Muscle layer of duodenum (tissue), 2 donors: ENCODE measurements at regions not wholly inside any gene's neighbourhood (a gene's known extent, or its start where the extent isn't known, plus 50 kb on each side); places are given as distances from the start of the nearest gene placed in this dataset.

Experiments used
- H3K27ac ChIP-seq: one replicate; pipeline ENCODE4 v1.7.0; 2013; ENCODE audit warnings: mild to moderate bottlenecking, low read length
- H3K27me3 ChIP-seq: one replicate; pipeline ENCODE4 v1.7.0; 2013; ENCODE audit warnings: low read depth, mild to moderate bottlenecking, control low read depth, low read length
- H3K36me3 ChIP-seq, 2 donors: one replicate each; pipeline ENCODE4 v1.7.0; 2013; ENCODE audit warnings: low read length in 2 of 2, control low read depth in 1 of 2, mild to moderate bottlenecking in 1 of 2; ENCODE audit not compliant: insufficient read depth in 2 of 2, control insufficient read depth in 1 of 2
- H3K4me1 ChIP-seq, 2 donors: one replicate each; pipeline ENCODE4 v1.7.0; 2013; ENCODE audit warnings: low read length in 2 of 2, mild to moderate bottlenecking in 2 of 2, control low read depth in 1 of 2, moderate library complexity in 1 of 2; ENCODE audit not compliant: insufficient read depth in 2 of 2, control insufficient read depth in 1 of 2
- H3K4me3 ChIP-seq, 2 donors: one replicate each; pipeline ENCODE4 v1.7.0; 2013; ENCODE audit warnings: low read length in 2 of 2, low read depth in 1 of 2, mild to moderate bottlenecking in 1 of 2
- H3K9me3 ChIP-seq, 2 donors: one replicate each; pipeline ENCODE4 v1.7.0; 2013; ENCODE audit warnings: low read length in 2 of 2, control low read depth in 1 of 2, mild to moderate bottlenecking in 1 of 2; ENCODE audit not compliant: control insufficient read depth in 1 of 2
- donor health status: healthy.

- Histone ChIP-seq H3K36me3 (no peaks in the 10 kb centered on the region), H3K27me3 (no peaks in the 10 kb centered on the region), H3K9me3 (no peaks in the 10 kb centered on the region), H3K4me3 (no peak overlapping the region), H3K4me1 (no peaks in the 10 kb centered on the region), H3K27ac (no peak overlapping the region)
These were observed 92.8 kb upstream of the CHRM3 start for GRCh38 chr1:239293350-239294110.

DNA sequence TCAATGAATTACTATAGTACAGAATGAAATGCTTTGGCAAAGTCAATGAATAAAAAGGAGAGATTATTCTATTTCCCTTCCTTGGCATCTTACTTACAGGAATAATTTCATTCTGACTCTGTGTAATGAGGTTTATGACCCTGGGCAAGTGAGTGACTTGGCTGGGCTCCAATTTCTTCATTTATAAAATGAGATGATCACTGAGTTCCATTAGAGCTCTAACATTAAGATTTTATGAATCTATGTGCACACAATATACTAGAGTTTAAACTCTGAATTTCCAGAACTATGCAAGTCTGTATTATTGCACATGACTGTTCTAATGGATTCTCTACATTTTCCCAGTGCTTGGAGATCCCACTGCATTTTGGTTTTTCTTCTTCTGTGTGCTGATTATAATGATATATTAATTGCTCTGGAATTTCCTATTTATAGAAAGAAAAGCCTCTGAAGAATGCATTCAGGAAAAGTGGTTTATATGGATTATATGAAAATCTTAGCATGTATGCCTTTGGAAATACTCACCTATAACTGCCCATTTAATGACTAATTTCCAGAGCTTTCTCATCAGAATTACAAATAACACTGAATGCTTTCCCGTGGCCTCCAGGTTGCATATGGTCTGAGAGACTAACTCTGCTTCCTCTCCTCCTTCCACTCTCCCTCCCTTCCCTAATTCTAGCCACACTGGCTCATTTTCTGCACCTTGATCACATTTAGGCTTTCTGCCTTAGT lies 97.4 kb upstream of the CHRM3 start:
- Histone ChIP-seq H3K9me3 (no peaks in the 10 kb centered on the region), H3K4me3 (no peak overlapping the region), H3K4me1 (no peaks in the 10 kb centered on the region), H3K27me3 (no peaks in the 10 kb centered on the region), H3K27ac (no peak overlapping the region), H3K36me3 (no peaks in the 10 kb centered on the region)

- no peaks in the 10 kb centered on the region for H3K4me1 ChIP-seq
- H3K27me3 ChIP-seq: no peaks in the 10 kb centered on the region
- H3K4me3 ChIP-seq: no peak overlapping the region
- no peaks in the 10 kb centered on the region for H3K9me3 ChIP-seq
- no peak overlapping the region for H3K27ac ChIP-seq
- H3K36me3 ChIP-seq: no peaks in the 10 kb centered on the region
These were observed 99.1 kb upstream of the CHRM3 start for GRCh38 chr1:239287296-239287695.

- Histone ChIP-seq H3K9me3 (no peaks in the 10 kb centered on the region), H3K27me3 (no peaks in the 10 kb centered on the region), H3K27ac (no peak overlapping the region), H3K4me1 (no peaks in the 10 kb centered on the region), H3K4me3 (no peak overlapping the region), H3K36me3 (no peaks in the 10 kb centered on the region)
These were observed 103.2 kb upstream of the CHRM3 start for GRCh38 chr1:239283216-239283615.

- H3K27ac ChIP-seq: no peak overlapping the region
- H3K9me3 ChIP-seq: no peaks in the 10 kb centered on the region
- H3K27me3 ChIP-seq: no peaks in the 10 kb centered on the region
- no peak overlapping the region for H3K4me3 ChIP-seq
- no peaks in the 10 kb centered on the region for H3K36me3 ChIP-seq
- no peaks in the 10 kb centered on the region for H3K4me1 ChIP-seq
These were observed 104.0 kb upstream of the CHRM3 start for GRCh38 chr1:239282411-239282810.

DNA sequence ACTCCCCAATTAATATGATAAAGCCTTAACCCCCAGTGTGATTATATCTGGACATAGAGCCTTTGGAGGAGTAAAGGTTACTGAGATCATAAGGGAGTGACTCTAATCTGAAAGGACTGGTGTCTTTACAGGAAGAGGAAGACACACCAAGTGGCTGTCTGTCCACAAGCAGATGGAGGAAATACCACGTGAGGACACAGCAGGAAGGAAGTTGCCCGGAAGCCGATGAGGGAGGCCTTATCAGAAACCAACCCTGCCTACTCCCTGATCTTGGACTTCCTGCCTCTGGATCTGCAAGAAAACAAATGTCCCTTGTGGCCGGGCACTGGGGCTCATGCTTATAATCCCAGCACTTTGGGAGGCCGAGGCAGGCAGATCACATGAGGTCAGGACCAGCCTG lies 110.3 kb upstream of the CHRM3 start:
- H3K27ac ChIP-seq: no peak overlapping the region
- H3K9me3 ChIP-seq: no peaks in the 10 kb centered on the region
- no peaks in the 10 kb centered on the region for H3K27me3 ChIP-seq

DNA sequence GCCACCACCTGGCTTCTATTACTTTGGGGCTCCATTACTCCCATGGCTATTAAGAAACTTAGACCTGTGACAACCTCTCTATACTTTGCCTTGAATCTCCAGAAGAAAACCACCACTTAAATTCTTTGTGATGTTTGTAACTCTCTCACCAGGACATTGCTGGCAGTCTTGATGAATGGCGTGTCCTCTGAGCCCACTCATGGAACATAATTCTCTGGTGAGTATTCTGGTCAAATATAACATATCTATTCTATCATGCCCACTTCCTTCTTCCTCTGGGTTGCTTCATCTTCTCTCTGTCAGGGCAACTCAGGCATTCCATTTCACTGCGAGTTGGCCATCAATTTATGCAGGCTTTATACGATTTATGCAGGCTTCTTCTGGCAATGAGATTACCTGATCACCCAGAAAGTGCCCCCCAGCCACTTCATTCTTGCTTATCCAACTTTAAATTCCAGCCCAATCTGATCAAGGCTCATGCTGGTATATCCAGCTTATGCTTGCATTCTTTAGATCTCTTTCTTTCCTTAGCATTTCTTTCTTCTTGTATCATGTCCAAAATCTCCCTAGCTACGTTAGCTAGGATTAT lies 112.0 kb upstream of the CHRM3 start:
- no peak overlapping the region for H3K27ac ChIP-seq
- H3K27me3 ChIP-seq: no peaks in the 10 kb centered on the region
- H3K9me3 ChIP-seq: no peaks in the 10 kb centered on the region
- H3K4me1 ChIP-seq: no peaks in the 10 kb centered on the region
- no peaks in the 10 kb centered on the region for H3K36me3 ChIP-seq
- H3K4me3 ChIP-seq: no peak overlapping the region

More for the DNA sequence above, 110.3 kb upstream of the CHRM3 start:
- Histone ChIP-seq H3K4me1 (no peaks in the 10 kb centered on the region), H3K36me3 (no peaks in the 10 kb centered on the region), H3K4me3 (no peak overlapping the region)

- Histone ChIP-seq H3K9me3 (no peaks in the 10 kb centered on the region), H3K4me3 (no peak overlapping the region), H3K4me1 (no peaks in the 10 kb centered on the region), H3K27me3 (no peaks in the 10 kb centered on the region), H3K27ac (no peak overlapping the region), H3K36me3 (no peaks in the 10 kb centered on the region)
These were observed 115.9 kb upstream of the CHRM3 start for GRCh38 chr1:239270509-239270908.

GRCh38 chr1:239269706-239270105 lies 116.7 kb upstream of the CHRM3 start:
- Histone ChIP-seq H3K4me1 (no peaks in the 10 kb centered on the region), H3K36me3 (no peaks in the 10 kb centered on the region), H3K27me3 (no peaks in the 10 kb centered on the region), H3K4me3 (no peak overlapping the region), H3K9me3 (no peaks in the 10 kb centered on the region), H3K27ac (no peak overlapping the region)

DNA sequence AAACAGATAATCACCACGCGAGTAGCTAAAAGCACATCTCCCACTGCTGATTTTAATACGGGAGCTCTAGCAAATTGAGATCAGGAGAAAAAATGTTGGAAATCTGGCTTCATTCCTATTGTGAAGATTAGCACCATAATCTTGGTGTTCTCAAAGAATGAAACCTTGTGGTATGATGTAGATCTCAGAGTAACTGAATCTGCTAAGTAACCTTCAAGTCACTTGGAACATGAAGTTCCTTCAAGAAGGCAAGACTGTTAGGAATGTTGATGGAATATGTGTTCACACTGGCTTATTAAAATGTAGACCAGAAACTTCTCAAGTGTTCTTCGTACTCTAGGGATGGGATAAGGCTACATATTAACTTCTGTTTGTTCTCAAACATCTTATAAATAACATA lies 117.4 kb upstream of the CHRM3 start:
- no peaks in the 10 kb centered on the region for H3K4me1 ChIP-seq
- H3K27ac ChIP-seq: no peak overlapping the region
- no peaks in the 10 kb centered on the region for H3K36me3 ChIP-seq
- no peaks in the 10 kb centered on the region for H3K27me3 ChIP-seq
- H3K4me3 ChIP-seq: no peak overlapping the region
- H3K9me3 ChIP-seq: no peaks in the 10 kb centered on the region

DNA sequence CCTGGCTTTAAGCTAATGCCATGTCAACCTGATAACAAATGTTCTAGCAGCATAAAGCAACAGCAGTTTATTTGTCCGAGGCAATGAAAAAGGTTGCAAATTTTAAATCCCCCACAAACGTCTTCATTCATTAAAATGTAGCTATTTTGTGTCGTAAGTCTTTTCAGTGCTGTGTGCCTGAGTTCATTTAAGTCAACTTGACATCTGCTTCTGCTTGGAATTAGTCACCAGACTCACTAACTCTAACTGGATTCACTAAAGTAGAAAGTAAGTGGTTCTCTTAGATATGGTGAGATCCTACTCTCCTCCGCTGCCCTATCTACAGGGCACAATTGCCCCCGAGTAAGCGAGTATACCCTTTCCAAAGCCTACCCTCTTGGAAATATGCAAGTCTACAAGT lies 118.4 kb upstream of the CHRM3 start:
- H3K4me3 ChIP-seq: no peak overlapping the region
- H3K4me1 ChIP-seq: no peaks in the 10 kb centered on the region
- H3K27ac ChIP-seq: no peak overlapping the region
- H3K27me3 ChIP-seq: no peaks in the 10 kb centered on the region
- no peaks in the 10 kb centered on the region for H3K36me3 ChIP-seq
- no peaks in the 10 kb centered on the region for H3K9me3 ChIP-seq
